ENCODE measurements at regions not wholly inside any gene's neighbourhood (a gene's known extent, or its start where the extent isn't known, plus 50 kb on each side); places are given as distances from the start of the nearest gene placed in this dataset.

DNA sequence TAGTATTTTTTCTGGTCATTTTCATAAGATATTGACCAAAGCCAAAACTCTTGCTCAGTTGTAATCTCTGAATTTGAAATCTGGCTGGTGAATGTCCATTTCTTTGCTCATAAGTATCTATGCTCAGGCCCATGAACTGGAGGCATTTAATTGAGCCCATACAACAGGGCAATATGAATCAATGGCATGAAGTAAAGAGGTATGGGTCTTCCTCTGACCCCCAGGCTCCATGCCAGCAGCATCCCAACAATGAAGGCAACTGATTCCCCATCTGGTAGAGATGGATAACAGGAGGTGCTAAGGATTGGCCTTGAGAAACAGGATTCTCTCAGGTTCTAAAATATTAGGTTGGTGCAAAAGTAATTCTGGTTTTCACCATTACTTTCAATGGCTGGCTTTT is 330.8 kb downstream of the LIG4 start:
- no peaks in the 10 kb centered on the region for H3K4me1 ChIP-seq (ENCODE audit: insufficient read depth, low read length)
- no peaks in the 10 kb centered on the region for H3K9me3 ChIP-seq (ENCODE audit: control insufficient read depth in 1 of 2, low read length in 2 of 2)
- H3K9me3 Mint-ChIP-seq = peaks cover 0 to 17% (median 7%) of the 10 kb centered on the region in 8 donors
- H3K4me1 Mint-ChIP-seq = no peaks in the 10 kb centered on the region
- intact Hi-C loops (cut with micrococcal nuclease) = no loop called here
- no peak overlapping the region for H3K27ac ChIP-seq (ENCODE audit: low read depth, low read length)
- H3K27me3 ChIP-seq (ENCODE audit: insufficient read depth, low read length) = no peaks in the 10 kb centered on the region
- no peaks in the 10 kb centered on the region for H3K36me3 Mint-ChIP-seq
- no peak overlapping the region for H3K27ac Mint-ChIP-seq
- no peaks in the 10 kb centered on the region for H3K27me3 Mint-ChIP-seq
- no peaks in the 10 kb centered on the region for H3K36me3 ChIP-seq (ENCODE audit: insufficient read depth, low read length)
- ChIA-PET CTCF (ENCODE audit: partially characterized antibody) (no interaction called here), POLR2A (ENCODE audit: partially characterized antibody) (no interaction called here)
- H3K4me3 Mint-ChIP-seq = no peak overlapping the region
- no peak for DNase-seq
- H3K4me3 ChIP-seq (ENCODE audit: low read length in 2 of 2) = no peak overlapping the region

DNA sequence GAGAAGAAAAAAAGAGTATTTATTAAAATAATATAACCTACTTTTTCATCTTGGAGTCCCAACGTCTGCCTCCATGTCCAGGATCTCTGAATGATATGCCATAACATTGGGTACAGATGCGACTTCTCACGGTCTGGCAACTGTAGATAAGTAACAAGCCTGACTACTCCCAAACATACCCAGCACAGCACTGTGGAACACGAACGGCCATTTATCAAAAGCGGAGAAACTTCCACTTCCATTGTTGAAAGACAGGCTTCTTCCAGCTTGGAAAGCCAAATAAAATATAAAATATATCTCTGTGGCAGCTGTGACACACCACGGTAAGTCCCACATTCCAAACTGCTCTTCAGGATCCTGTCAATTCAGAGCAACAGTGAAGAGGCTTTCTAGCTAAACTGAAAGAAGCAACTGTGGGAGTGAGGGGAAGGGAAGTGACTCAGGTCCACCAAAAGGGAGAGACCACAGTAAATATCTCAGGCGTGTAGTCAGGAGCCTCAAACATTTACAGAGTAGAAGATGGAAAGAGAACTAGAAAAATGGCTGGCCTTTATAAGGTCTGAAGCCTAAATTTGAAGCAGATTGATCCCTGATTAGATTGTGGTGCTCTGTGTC is 331.7 kb downstream of the LIG4 start:
- Mint-ChIP-seq H3K9me3 (peaks cover 0 to 18% (median 6%) of the 10 kb centered on the region in 8 donors), H3K4me3 (no peak overlapping the region), H3K27me3 (no peaks in the 10 kb centered on the region), H3K4me1 (no peaks in the 10 kb centered on the region), H3K36me3 (no peaks in the 10 kb centered on the region), H3K27ac (no peak overlapping the region)
- POLR2A ChIA-PET (ENCODE audit: partially characterized antibody) = no interaction called here
- no peaks in the 10 kb centered on the region for H3K27me3 ChIP-seq (ENCODE audit: insufficient read depth, low read length)
- no peak overlapping the region for H3K27ac ChIP-seq (ENCODE audit: low read depth, low read length)
- no peak for DNase-seq
- intact Hi-C loops (cut with micrococcal nuclease) = no loop called here
- H3K9me3 ChIP-seq (ENCODE audit: control insufficient read depth in 1 of 2, low read length in 2 of 2) = no peaks in the 10 kb centered on the region
- no peak overlapping the region for H3K4me3 ChIP-seq (ENCODE audit: low read length in 2 of 2)
- no peaks in the 10 kb centered on the region for H3K36me3 ChIP-seq (ENCODE audit: insufficient read depth, low read length)
- no peaks in the 10 kb centered on the region for H3K4me1 ChIP-seq (ENCODE audit: insufficient read depth, low read length)
- CTCF ChIA-PET (ENCODE audit: partially characterized antibody) = no interaction called here

DNA sequence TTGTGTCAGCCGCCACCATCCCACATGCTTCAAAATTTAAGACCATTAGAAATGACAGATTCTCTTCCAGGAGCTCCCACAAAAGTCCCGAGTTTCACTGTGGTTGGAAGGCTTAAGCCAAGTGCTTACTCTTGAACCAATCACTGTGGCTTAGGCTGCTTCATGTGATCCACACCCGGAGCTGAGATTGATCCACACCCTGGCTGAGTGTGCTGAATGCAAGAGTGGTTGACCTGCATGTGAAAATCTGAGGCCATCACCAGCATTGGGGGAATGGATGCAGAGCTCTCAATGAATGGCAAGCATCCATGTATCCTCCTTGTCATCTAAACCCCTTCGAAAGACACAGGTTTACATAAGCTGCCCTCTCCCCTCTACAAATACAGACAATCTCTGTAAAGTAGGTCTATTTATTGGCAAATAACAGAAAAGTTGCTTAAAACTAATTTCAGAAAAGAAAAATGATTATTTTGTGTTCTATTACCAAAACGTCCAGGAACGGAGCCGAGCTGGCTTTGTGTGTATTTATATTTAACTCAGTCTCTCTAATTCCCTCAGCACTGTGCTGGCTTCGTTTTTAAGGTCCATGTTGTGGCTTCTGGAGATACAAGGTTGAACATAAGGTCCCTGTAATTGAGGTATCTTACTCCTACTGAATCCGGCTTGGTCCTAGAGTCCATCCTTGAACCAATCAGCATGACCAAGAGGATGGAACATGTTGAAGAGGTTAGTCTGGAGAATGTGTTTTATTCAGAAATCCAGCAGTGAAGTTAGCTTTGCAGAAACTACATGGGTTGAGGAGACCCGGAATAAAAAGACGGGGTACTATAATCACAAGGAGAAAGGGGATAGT is 332.4 kb downstream of the LIG4 start:
- no peaks in the 10 kb centered on the region for H3K9me3 ChIP-seq (ENCODE audit: control insufficient read depth in 1 of 2, low read length in 2 of 2)

DNA sequence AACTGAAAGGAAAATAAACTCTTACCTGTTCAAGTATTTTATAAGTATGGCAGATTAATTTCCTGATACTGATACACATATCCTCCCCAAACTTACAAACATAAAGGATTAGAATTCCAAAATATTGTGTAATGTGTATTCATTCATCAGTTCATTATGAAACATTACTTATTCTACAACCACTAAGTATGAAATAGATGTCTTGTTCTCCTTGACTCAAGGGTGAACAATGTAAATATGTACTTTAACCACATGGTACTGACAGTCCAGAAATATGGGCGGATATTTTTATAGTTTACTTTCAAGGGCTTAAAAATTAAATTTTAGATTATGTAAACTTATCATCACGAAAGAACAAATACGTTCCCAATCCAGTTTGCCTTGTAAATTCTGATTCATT is 334.0 kb downstream of the LIG4 start:
- H3K36me3 Mint-ChIP-seq = no peaks in the 10 kb centered on the region
- H3K4me3 Mint-ChIP-seq = no peak overlapping the region
- Histone ChIP-seq H3K36me3 (ENCODE audit: insufficient read depth, low read length) (no peaks in the 10 kb centered on the region), H3K27me3 (ENCODE audit: insufficient read depth, low read length) (no peaks in the 10 kb centered on the region), H3K4me3 (ENCODE audit: low read length in 2 of 2) (no peak overlapping the region), H3K27ac (ENCODE audit: low read depth, low read length) (no peak overlapping the region), H3K4me1 (ENCODE audit: insufficient read depth, low read length) (no peaks in the 10 kb centered on the region), H3K9me3 (ENCODE audit: control insufficient read depth in 1 of 2, low read length in 2 of 2) (no peaks in the 10 kb centered on the region)
- no peak for DNase-seq
- H3K27ac Mint-ChIP-seq = no peak overlapping the region
- ChIA-PET CTCF (ENCODE audit: partially characterized antibody) (no interaction called here), POLR2A (ENCODE audit: partially characterized antibody) (no interaction called here)
- intact Hi-C loops (cut with micrococcal nuclease) = no loop called here
- H3K9me3 Mint-ChIP-seq = peaks cover 1 to 8% (median 4%) of the 10 kb centered on the region in 8 donors
- no peaks in the 10 kb centered on the region for H3K4me1 Mint-ChIP-seq
- no peaks in the 10 kb centered on the region for H3K27me3 Mint-ChIP-seq

More for the DNA sequence above, 332.4 kb downstream of the LIG4 start:
- intact Hi-C loops (cut with micrococcal nuclease) = no loop called here
- H3K27me3 ChIP-seq (ENCODE audit: insufficient read depth, low read length) = no peaks in the 10 kb centered on the region
- no peaks in the 10 kb centered on the region for H3K36me3 Mint-ChIP-seq
- H3K27ac ChIP-seq (ENCODE audit: low read depth, low read length) = no peak overlapping the region
- H3K27ac Mint-ChIP-seq = no peak overlapping the region
- H3K4me3 ChIP-seq (ENCODE audit: low read length in 2 of 2) = no peak overlapping the region
- ChIA-PET CTCF (ENCODE audit: partially characterized antibody) (no interaction called here), POLR2A (ENCODE audit: partially characterized antibody) (no interaction called here)
- no peaks in the 10 kb centered on the region for H3K27me3 Mint-ChIP-seq
- no peaks in the 10 kb centered on the region for H3K4me1 Mint-ChIP-seq
- H3K4me1 ChIP-seq (ENCODE audit: insufficient read depth, low read length) = no peaks in the 10 kb centered on the region
- no peak overlapping the region for H3K4me3 Mint-ChIP-seq
- peaks cover 0 to 14% (median 3%) of the 10 kb centered on the region in 8 donors for H3K9me3 Mint-ChIP-seq
- no peak for DNase-seq
- H3K36me3 ChIP-seq (ENCODE audit: insufficient read depth, low read length) = no peaks in the 10 kb centered on the region

DNA sequence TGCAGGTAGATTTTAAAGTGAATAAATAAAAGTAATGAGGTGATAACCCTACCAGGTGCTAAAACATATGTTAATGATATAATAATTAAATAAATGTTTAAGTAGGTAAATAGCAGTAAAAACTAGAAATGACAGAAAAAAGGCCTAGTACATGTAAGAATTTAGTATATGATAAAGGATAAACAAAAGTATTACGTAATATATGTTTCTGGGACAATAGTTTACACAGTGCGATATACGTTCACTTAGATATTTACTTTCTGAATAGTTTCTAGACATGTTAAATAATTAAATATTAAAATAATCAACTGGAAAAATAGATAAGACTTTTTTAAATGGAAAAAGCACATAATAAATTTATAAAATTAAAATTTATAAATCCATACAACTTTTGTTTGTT is 340.9 kb downstream of the LIG4 start:
- no peak overlapping the region for H3K27ac Mint-ChIP-seq
- DNase-seq = no peak
- CTCF ChIA-PET (ENCODE audit: partially characterized antibody) = no interaction called here
- H3K9me3 Mint-ChIP-seq = peaks cover 3 to 10% (median 6%) of the 10 kb centered on the region in 8 donors
- H3K27me3 Mint-ChIP-seq = peaks cover 0 to 7% of the 10 kb centered on the region in 2 donors
- no peaks in the 10 kb centered on the region for H3K4me1 Mint-ChIP-seq
- Histone ChIP-seq H3K4me1 (ENCODE audit: insufficient read depth, low read length) (no peaks in the 10 kb centered on the region), H3K27ac (ENCODE audit: low read depth, low read length) (no peak overlapping the region), H3K9me3 (ENCODE audit: control insufficient read depth in 1 of 2, low read length in 2 of 2) (no peaks in the 10 kb centered on the region), H3K4me3 (ENCODE audit: low read length in 2 of 2) (no peak overlapping the region), H3K36me3 (ENCODE audit: insufficient read depth, low read length) (no peaks in the 10 kb centered on the region), H3K27me3 (ENCODE audit: insufficient read depth, low read length) (no peaks in the 10 kb centered on the region)
- intact Hi-C loops (cut with micrococcal nuclease) = no loop called here
- no peaks in the 10 kb centered on the region for H3K36me3 Mint-ChIP-seq
- H3K4me3 Mint-ChIP-seq = no peak overlapping the region
- POLR2A ChIA-PET (ENCODE audit: partially characterized antibody) = no interaction called here

DNA sequence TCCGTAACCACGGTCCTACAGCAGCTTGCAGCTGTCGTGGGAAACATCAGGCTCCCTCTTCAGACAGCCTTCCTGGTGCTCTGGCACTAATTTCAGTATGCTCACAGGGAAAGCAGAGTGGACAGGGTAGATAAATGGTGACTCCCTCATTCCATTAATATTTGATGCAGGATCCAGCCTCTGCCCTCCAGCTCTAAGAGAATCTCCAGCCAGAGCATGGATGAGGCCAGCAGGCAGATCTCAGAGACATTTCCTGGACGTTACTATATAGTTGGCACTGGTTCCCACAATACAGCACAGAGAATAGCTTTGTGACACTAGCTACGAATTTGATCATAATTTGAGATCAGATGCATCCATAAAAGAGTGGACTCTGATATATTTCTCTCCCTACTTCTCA is 341.4 kb downstream of the LIG4 start:
- Histone ChIP-seq H3K27me3 (ENCODE audit: insufficient read depth, low read length) (no peaks in the 10 kb centered on the region), H3K4me3 (ENCODE audit: low read length in 2 of 2) (no peak overlapping the region), H3K9me3 (ENCODE audit: control insufficient read depth in 1 of 2, low read length in 2 of 2) (no peaks in the 10 kb centered on the region), H3K36me3 (ENCODE audit: insufficient read depth, low read length) (no peaks in the 10 kb centered on the region), H3K4me1 (ENCODE audit: insufficient read depth, low read length) (no peaks in the 10 kb centered on the region), H3K27ac (ENCODE audit: low read depth, low read length) (no peak overlapping the region)
- Mint-ChIP-seq H3K36me3 (no peaks in the 10 kb centered on the region), H3K9me3 (peaks cover 0 to 10% (median 6%) of the 10 kb centered on the region in 8 donors), H3K27me3 (peaks cover 2 to 9% of the 10 kb centered on the region in 2 donors), H3K27ac (no peak overlapping the region), H3K4me1 (no peaks in the 10 kb centered on the region), H3K4me3 (no peak overlapping the region)
- DNase-seq = no peak
- CTCF ChIA-PET (ENCODE audit: partially characterized antibody) = no interaction called here
- POLR2A ChIA-PET (ENCODE audit: partially characterized antibody) = no interaction called here
- intact Hi-C loops (cut with micrococcal nuclease) = no loop called here

DNA sequence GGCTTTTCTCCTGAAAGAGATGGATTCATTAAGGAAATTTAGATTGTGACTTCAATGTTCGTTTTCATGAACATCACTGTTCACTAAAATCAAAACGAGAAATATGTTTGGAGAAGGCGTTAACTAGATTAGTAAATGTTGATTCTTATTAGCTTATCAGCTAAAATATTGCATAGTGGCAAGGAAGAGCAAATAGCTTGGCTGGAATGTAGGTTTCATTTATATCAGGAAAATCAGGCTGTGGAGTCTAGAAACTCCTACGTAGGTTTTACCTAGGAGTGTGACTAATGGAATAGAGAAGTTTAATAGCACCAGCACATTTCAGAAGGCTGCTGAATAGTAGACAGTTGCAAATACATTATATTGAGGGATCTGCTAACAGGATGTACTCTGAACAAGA is 344.9 kb downstream of the LIG4 start:
- Histone ChIP-seq H3K27me3 (ENCODE audit: insufficient read depth, low read length) (no peaks in the 10 kb centered on the region), H3K4me1 (ENCODE audit: insufficient read depth, low read length) (peaks cover 3% of the 10 kb centered on the region), H3K9me3 (ENCODE audit: control insufficient read depth in 1 of 2, low read length in 2 of 2) (no peaks in the 10 kb centered on the region), H3K4me3 (ENCODE audit: low read length in 2 of 2) (no peak overlapping the region), H3K27ac (ENCODE audit: low read depth, low read length) (no peak overlapping the region), H3K36me3 (ENCODE audit: insufficient read depth, low read length) (no peaks in the 10 kb centered on the region)
- peaks cover 0 to 11% (median 4%) of the 10 kb centered on the region in 8 donors for H3K9me3 Mint-ChIP-seq
- no peaks in the 10 kb centered on the region for H3K36me3 Mint-ChIP-seq
- intact Hi-C loops (cut with micrococcal nuclease) = no loop called here
- POLR2A ChIA-PET (ENCODE audit: partially characterized antibody) = no interaction called here
- no peak overlapping the region for H3K4me3 Mint-ChIP-seq
- CTCF ChIA-PET (ENCODE audit: partially characterized antibody) = no interaction called here
- H3K4me1 Mint-ChIP-seq = peaks cover 0 to 10% (median 2%) of the 10 kb centered on the region in 4 donors
- DNase-seq = no peak
- H3K27me3 Mint-ChIP-seq = peaks cover 8 to 22% of the 10 kb centered on the region in 2 donors
- H3K27ac Mint-ChIP-seq = no peak overlapping the region

All from CD4-positive, alpha-beta memory T cell (primary cell).